NCI-H2171 treated with DMSO at 0.1 percent for 48 hours (cell line): ENCODE measurements at regions not wholly inside any gene's neighbourhood (a gene's known extent, or its start where the extent isn't known, plus 50 kb on each side); places are given as distances from the start of the nearest gene placed in this dataset.
A peak's percentile ranks its signal among the peaks of the same experiment; 100 is the strongest.
"Not testable (repeated sequence)": the region's sequence is repeated elsewhere in the genome, so short reads cannot be mapped to it uniquely, and the experiment has no call there.

Source experiments
- DNase-seq: peaks from one replicate; lab custom pipeline; 2025; lab: John Stamatoyannopoulos, UW

- no peak for DNase-seq
Measured at GRCh38 chr6:115811541-115811940, 249.2 kb downstream of the FRK start.

- DNase-seq = no peak
Measured at GRCh38 chr6:115798229-115798628, 262.5 kb downstream of the FRK start.

- no peak for DNase-seq
Measured at GRCh38 chr6:115796829-115797228, 263.9 kb downstream of the FRK start.

- no peak for DNase-seq
Measured at GRCh38 chr6:115796061-115796460, 264.6 kb downstream of the FRK start.

- no peak for DNase-seq
Measured at GRCh38 chr6:115783402-115784061, 277.2 kb downstream of the FRK start.

GRCh38 chr6:115782612-115783011 is 278.1 kb downstream of the FRK start:
- DNase-seq = no peak

- no peak for DNase-seq
Measured at GRCh38 chr6:115773741-115774140, 286.9 kb downstream of the FRK start.

GRCh38 chr6:115770851-115771250 is 289.8 kb downstream of the FRK start:
- DNase-seq = no peak

GRCh38 chr6:115768500-115768899 is 292.2 kb downstream of the FRK start:
- DNase-seq = no peak

- no peak for DNase-seq
Measured at GRCh38 chr6:115767931-115768330, 292.8 kb downstream of the FRK start.

GRCh38 chr6:115766745-115767462 is 293.8 kb downstream of the FRK start:
- peak; percentile 81 for DNase-seq

- no peak for DNase-seq
Measured at GRCh38 chr6:115765966-115766365, 294.7 kb downstream of the FRK start.

- no peak for DNase-seq
Measured at GRCh38 chr6:115759051-115759450, 301.6 kb downstream of the FRK start.

GRCh38 chr6:115753446-115753845 is 307.2 kb downstream of the FRK start:
- no peak for DNase-seq

GRCh38 chr6:115750946-115751345 is 309.7 kb downstream of the FRK start:
- DNase-seq = no peak

- no peak for DNase-seq
Measured at GRCh38 chr6:115750292-115750691, 310.4 kb downstream of the FRK start.

GRCh38 chr6:115747719-115748118 is 313.0 kb downstream of the FRK start:
- no peak for DNase-seq

- not testable (repeated sequence) for DNase-seq
Measured at GRCh38 chr6:115746583-115746982, 314.1 kb downstream of the FRK start.

GRCh38 chr6:115740907-115741306 is 319.8 kb downstream of the FRK start:
- DNase-seq = no peak

GRCh38 chr6:115735610-115736009 is 325.1 kb downstream of the FRK start:
- DNase-seq = no peak

- DNase-seq = peak; percentile 99
Measured at GRCh38 chr6:115733426-115733825, 327.3 kb downstream of the FRK start.

GRCh38 chr6:115729036-115729435 is 331.7 kb downstream of the FRK start:
- DNase-seq = no peak

GRCh38 chr6:115728171-115728570 is 332.5 kb downstream of the FRK start:
- no peak for DNase-seq

- no peak for DNase-seq
Measured at GRCh38 chr6:115721564-115721963, 339.1 kb downstream of the FRK start.
